Activated B cell treated with CpG ODN at 0.5 μM for 24 hours (primary cell): ENCODE measurements at regions not wholly inside any gene's neighbourhood (a gene's known extent, or its start where the extent isn't known, plus 50 kb on each side); places are given as distances from the start of the nearest gene placed in this dataset.

Experiments
- ATAC-seq: fragments of 200-7000 bp; cut with Tn5 transposase; one replicate; pipeline ENCODE4 v1.10.0; 2021; ENCODE audit warnings: low read depth, mild to moderate bottlenecking, moderate library complexity
- CTCF ChIA-PET: fragments of 350-600 bp; sonication (Branson Sonifier 250); formaldehyde crosslinking; loops from one replicate; lab custom pipeline; 2021; ENCODE audit warnings: antibody characterized with exemption; lab: Charles Lee
- POLR2A ChIA-PET: fragments of 350-600 bp; sonication (Branson Sonifier 250); formaldehyde crosslinking; loops from one replicate; lab custom pipeline; 2021; ENCODE audit warnings: antibody characterized with exemption; lab: Charles Lee
- DNase-seq: peaks from one replicate; pipeline ENCODE4 v3.0.0; 2022
- H3K27ac Mint-ChIP-seq: one replicate; pipeline ENCODE4 v1.8.0; 2020; ENCODE audit warnings: mixed read lengths
- H3K27me3 Mint-ChIP-seq: one replicate; pipeline ENCODE4 v1.8.0; 2021; ENCODE audit warnings: mixed read lengths
- H3K36me3 Mint-ChIP-seq: one replicate; pipeline ENCODE4 v1.8.0; 2021; ENCODE audit warnings: low read depth, mixed read lengths
- H3K4me1 Mint-ChIP-seq: one replicate; pipeline ENCODE4 v1.8.0; 2021; ENCODE audit warnings: mixed read lengths
- H3K4me3 Mint-ChIP-seq: one replicate; pipeline ENCODE4 v1.8.0; 2020; ENCODE audit warnings: mild to moderate bottlenecking, mixed read lengths
- H3K9me3 Mint-ChIP-seq: one replicate; pipeline ENCODE4 v1.8.0; 2020; ENCODE audit warnings: mixed read lengths
- intact Hi-C: fragments of 100-400 bp; cut with micrococcal nuclease; formaldehyde crosslinking; loops from one replicate; pipeline ENCODE4 v1.15.1; 2024
- TF ChIP-seq, protein P1 (sequence below): fragments of 200-600 bp; IDR thresholded peaks from one replicate; pipeline ENCODE4 v1.8.0; 2022; ENCODE audit warnings: antibody characterized with exemption, mild to moderate bottlenecking

DNA sequence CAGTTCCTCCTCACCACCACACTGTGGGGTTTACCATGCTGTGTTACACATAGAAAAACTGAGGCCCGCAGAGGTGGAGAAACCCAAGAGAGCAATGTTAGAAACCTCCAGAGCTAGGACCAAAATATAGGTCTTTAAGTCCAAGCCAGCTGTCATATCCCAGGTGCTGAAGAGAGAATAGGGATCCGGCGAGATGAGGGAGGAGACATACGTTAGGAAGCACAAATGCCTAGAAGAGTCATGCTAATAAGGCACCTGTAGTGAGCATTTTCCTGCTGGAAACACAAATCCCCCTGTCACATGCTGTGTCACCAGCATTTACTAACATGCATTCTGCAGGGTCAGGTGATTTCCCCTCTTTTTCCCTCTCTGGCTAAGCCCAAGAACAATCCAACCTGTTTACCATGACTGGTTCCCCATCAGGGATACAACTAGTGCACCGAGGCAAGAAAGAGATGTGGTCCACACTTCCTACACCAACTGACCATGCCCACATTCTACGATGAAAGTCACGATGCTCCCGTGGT is 168.6 kb upstream of the CAMK1G start:
- POLR2A ChIA-PET: no interaction called here

DNA sequence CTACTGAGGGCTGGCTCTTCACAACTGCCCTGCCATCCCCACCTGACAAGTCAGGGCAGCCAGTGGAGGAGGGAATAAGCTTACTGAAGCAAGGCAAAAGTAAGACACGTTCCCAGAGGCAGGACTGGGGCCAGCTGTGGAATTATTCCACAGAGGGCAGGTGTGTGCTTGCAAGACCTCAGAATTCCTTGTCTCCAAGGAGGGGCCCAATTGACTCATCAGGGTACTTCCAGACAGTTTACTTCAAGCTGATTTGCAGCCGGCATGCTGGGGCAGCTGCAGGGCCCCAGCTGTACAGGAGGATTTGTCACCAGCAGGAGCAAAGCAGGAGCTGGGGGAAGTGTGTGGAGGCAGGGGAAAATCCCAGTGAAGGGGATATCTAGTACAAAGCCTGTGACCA is 167.5 kb upstream of the CAMK1G start:
- ChIA-PET POLR2A (no interaction called here), CTCF (interaction anchor here (0.9 kb wide), 1 partner anchor 50 kb away, joined by 3 read pairs; no protein-coding TSS in a partner anchor)
- Mint-ChIP-seq H3K27ac (no peak overlapping the region), H3K9me3 (no peaks in the 10 kb centered on the region), H3K4me3 (no peak overlapping the region), H3K27me3 (peaks cover 7% of the 10 kb centered on the region), H3K4me1 (no peaks in the 10 kb centered on the region), H3K36me3 (no peaks in the 10 kb centered on the region)
- TF ChIP-seq, protein P1, sequence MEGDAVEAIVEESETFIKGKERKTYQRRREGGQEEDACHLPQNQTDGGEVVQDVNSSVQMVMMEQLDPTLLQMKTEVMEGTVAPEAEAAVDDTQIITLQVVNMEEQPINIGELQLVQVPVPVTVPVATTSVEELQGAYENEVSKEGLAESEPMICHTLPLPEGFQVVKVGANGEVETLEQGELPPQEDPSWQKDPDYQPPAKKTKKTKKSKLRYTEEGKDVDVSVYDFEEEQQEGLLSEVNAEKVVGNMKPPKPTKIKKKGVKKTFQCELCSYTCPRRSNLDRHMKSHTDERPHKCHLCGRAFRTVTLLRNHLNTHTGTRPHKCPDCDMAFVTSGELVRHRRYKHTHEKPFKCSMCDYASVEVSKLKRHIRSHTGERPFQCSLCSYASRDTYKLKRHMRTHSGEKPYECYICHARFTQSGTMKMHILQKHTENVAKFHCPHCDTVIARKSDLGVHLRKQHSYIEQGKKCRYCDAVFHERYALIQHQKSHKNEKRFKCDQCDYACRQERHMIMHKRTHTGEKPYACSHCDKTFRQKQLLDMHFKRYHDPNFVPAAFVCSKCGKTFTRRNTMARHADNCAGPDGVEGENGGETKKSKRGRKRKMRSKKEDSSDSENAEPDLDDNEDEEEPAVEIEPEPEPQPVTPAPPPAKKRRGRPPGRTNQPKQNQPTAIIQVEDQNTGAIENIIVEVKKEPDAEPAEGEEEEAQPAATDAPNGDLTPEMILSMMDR: no peak
- DNase-seq: no peak
- no peak for ATAC-seq
- intact Hi-C loops: no loop called here

More for the DNA sequence above, 168.6 kb upstream of the CAMK1G start:
- TF ChIP-seq, protein P1: no peak
- Mint-ChIP-seq H3K4me3 (no peak overlapping the region), H3K27me3 (peaks cover 8% of the 10 kb centered on the region), H3K9me3 (no peaks in the 10 kb centered on the region), H3K27ac (no peak overlapping the region), H3K36me3 (no peaks in the 10 kb centered on the region), H3K4me1 (no peaks in the 10 kb centered on the region)
- ATAC-seq (no peak), DNase-seq (no peak)
- CTCF ChIA-PET: interaction anchor here (0.9 kb wide), 1 partner anchor 49 kb away, joined by 3 read pairs; no protein-coding TSS in a partner anchor
- intact Hi-C loops: no loop called here

GRCh38 chr1:209416716-209417115 is 166.8 kb upstream of the CAMK1G start:
- TF ChIP-seq, protein P1: no peak
- no peaks in the 10 kb centered on the region for H3K9me3 Mint-ChIP-seq
- no peak overlapping the region for H3K27ac Mint-ChIP-seq
- no peaks in the 10 kb centered on the region for H3K36me3 Mint-ChIP-seq
- ATAC-seq: no peak
- no peak for DNase-seq
- H3K4me1 Mint-ChIP-seq: no peaks in the 10 kb centered on the region
- peaks cover 7% of the 10 kb centered on the region for H3K27me3 Mint-ChIP-seq
- POLR2A ChIA-PET: no interaction called here
- intact Hi-C loops: no loop called here
- CTCF ChIA-PET: no interaction called here
- no peak overlapping the region for H3K4me3 Mint-ChIP-seq

GRCh38 chr1:209417761-209418160 is 165.8 kb upstream of the CAMK1G start:
- no peaks in the 10 kb centered on the region for H3K36me3 Mint-ChIP-seq
- no peak for DNase-seq
- H3K27me3 Mint-ChIP-seq: peaks cover 5% of the 10 kb centered on the region
- POLR2A ChIA-PET: no interaction called here
- H3K9me3 Mint-ChIP-seq: no peaks in the 10 kb centered on the region
- intact Hi-C loops: no loop called here
- no peak overlapping the region for H3K27ac Mint-ChIP-seq
- CTCF ChIA-PET: no interaction called here
- ATAC-seq: no peak
- TF ChIP-seq, protein P1: no peak
- H3K4me3 Mint-ChIP-seq: no peak overlapping the region
- H3K4me1 Mint-ChIP-seq: no peaks in the 10 kb centered on the region

GRCh38 chr1:209420276-209420675 is 163.2 kb upstream of the CAMK1G start:
- Mint-ChIP-seq H3K36me3 (no peaks in the 10 kb centered on the region), H3K4me1 (no peaks in the 10 kb centered on the region), H3K27me3 (peaks cover 6% of the 10 kb centered on the region), H3K9me3 (no peaks in the 10 kb centered on the region), H3K4me3 (no peak overlapping the region), H3K27ac (no peak overlapping the region)
- TF ChIP-seq, protein P1: no peak
- ATAC-seq: no peak
- no peak for DNase-seq
- ChIA-PET POLR2A (no interaction called here), CTCF (no interaction called here)
- intact Hi-C loops: no loop called here
